ENCODE measurements at regions not wholly inside any gene's neighbourhood (a gene's known extent, or its start where the extent isn't known, plus 50 kb on each side); places are given as distances from the start of the nearest gene placed in this dataset.

GRCh38 chr7:156006024-156006423 lies 193.8 kb upstream of the SHH start:
- TF ChIP-seq CTCF (IDR thresholded peaks at IDR 0.05; ENCODE audit: borderline replicate concordance, control extremely low read depth, extremely low read depth, insufficient read depth, missing control alignments): no peak
- in situ Hi-C loops (cut with MboI; ENCODE audit: low sequenced_read_pairs, unreplicated experiment): no loop called here
- no peak for DNase-seq (ENCODE audit: low spot score)

GRCh38 chr7:156005202-156005691 lies 193.0 kb upstream of the SHH start:
- in situ Hi-C loops (cut with MboI; ENCODE audit: low sequenced_read_pairs, unreplicated experiment): no loop called here
- no peak for DNase-seq (ENCODE audit: low spot score)
- TF ChIP-seq CTCF (IDR thresholded peaks at IDR 0.05; ENCODE audit: borderline replicate concordance, control extremely low read depth, extremely low read depth, insufficient read depth, missing control alignments): no peak

- in situ Hi-C loops (cut with MboI; ENCODE audit: low sequenced_read_pairs, unreplicated experiment): no loop called here
- DNase-seq (ENCODE audit: low spot score): no peak
- TF ChIP-seq CTCF (IDR thresholded peaks at IDR 0.05; ENCODE audit: borderline replicate concordance, control extremely low read depth, extremely low read depth, insufficient read depth, missing control alignments): no peak
Measured at GRCh38 chr7:156004265-156005201, 192.3 kb upstream of the SHH start.

- in situ Hi-C loops (cut with MboI; ENCODE audit: low sequenced_read_pairs, unreplicated experiment): no loop called here
- DNase-seq (ENCODE audit: low spot score): no peak
- no peak for TF ChIP-seq CTCF (IDR thresholded peaks at IDR 0.05; ENCODE audit: borderline replicate concordance, control extremely low read depth, extremely low read depth, insufficient read depth, missing control alignments)
Measured at GRCh38 chr7:156003220-156004162, 191.2 kb upstream of the SHH start.

- DNase-seq (ENCODE audit: low spot score): no peak
- in situ Hi-C loops (cut with MboI; ENCODE audit: low sequenced_read_pairs, unreplicated experiment): no loop called here
- no peak for TF ChIP-seq CTCF (IDR thresholded peaks at IDR 0.05; ENCODE audit: borderline replicate concordance, control extremely low read depth, extremely low read depth, insufficient read depth, missing control alignments)
Measured at GRCh38 chr7:156002362-156003066, 190.3 kb upstream of the SHH start.
